ENCODE measurements at regions not wholly inside any gene's neighbourhood (a gene's known extent, or its start where the extent isn't known, plus 50 kb on each side); places are given as distances from the start of the nearest gene placed in this dataset.

GRCh38 chr3:71893702-71894479 lies 108.9 kb upstream of the PROK2 start:
- no peak overlapping the region for H3K4me3 ChIP-seq (ENCODE audit: low read depth, low read length)

- H3K4me3 ChIP-seq (ENCODE audit: low read depth, low read length), result no peak overlapping the region
Measured at GRCh38 chr3:71893122-71893521, 108.2 kb upstream of the PROK2 start.

GRCh38 chr3:71891483-71891882 lies 106.5 kb upstream of the PROK2 start:
- H3K4me3 ChIP-seq (ENCODE audit: low read depth, low read length), result no peak overlapping the region

GRCh38 chr3:71890356-71890931 lies 105.5 kb upstream of the PROK2 start:
- H3K4me3 ChIP-seq (ENCODE audit: low read depth, low read length), result no peak overlapping the region

GRCh38 chr3:71887256-71887655 lies 102.3 kb upstream of the PROK2 start:
- no peak overlapping the region for H3K4me3 ChIP-seq (ENCODE audit: low read depth, low read length)

- H3K4me3 ChIP-seq (ENCODE audit: low read depth, low read length), result no peak overlapping the region
Measured at GRCh38 chr3:71885006-71885405, 100.1 kb upstream of the PROK2 start.

- no peak overlapping the region for H3K4me3 ChIP-seq (ENCODE audit: low read depth, low read length)
Measured at GRCh38 chr3:71881732-71882131, 96.8 kb upstream of the PROK2 start.

- H3K4me3 ChIP-seq (ENCODE audit: low read depth, low read length), result no peak overlapping the region
Measured at GRCh38 chr3:71881041-71881440, 96.1 kb upstream of the PROK2 start.

GRCh38 chr3:71879089-71879488 lies 94.1 kb upstream of the PROK2 start:
- no peak overlapping the region for H3K4me3 ChIP-seq (ENCODE audit: low read depth, low read length)

GRCh38 chr3:71876135-71877105 lies 91.5 kb upstream of the PROK2 start:
- H3K4me3 ChIP-seq (ENCODE audit: low read depth, low read length), result no peak overlapping the region

- H3K4me3 ChIP-seq (ENCODE audit: low read depth, low read length), result no peak overlapping the region
Measured at GRCh38 chr3:71875461-71875947, 90.6 kb upstream of the PROK2 start.

- H3K4me3 ChIP-seq (ENCODE audit: low read depth, low read length), result no peak overlapping the region
Measured at GRCh38 chr3:71874618-71875017, 89.7 kb upstream of the PROK2 start.

GRCh38 chr3:71873093-71873611 lies 88.2 kb upstream of the PROK2 start:
- H3K4me3 ChIP-seq (ENCODE audit: low read depth, low read length), result no peak overlapping the region

- no peak overlapping the region for H3K4me3 ChIP-seq (ENCODE audit: low read depth, low read length)
Measured at GRCh38 chr3:71872256-71872655, 87.3 kb upstream of the PROK2 start.

GRCh38 chr3:71870966-71871512 lies 86.1 kb upstream of the PROK2 start:
- H3K4me3 ChIP-seq (ENCODE audit: low read depth, low read length), result no peak overlapping the region

GRCh38 chr3:71868876-71869275 lies 83.9 kb upstream of the PROK2 start:
- H3K4me3 ChIP-seq (ENCODE audit: low read depth, low read length), result no peak overlapping the region

GRCh38 chr3:71865727-71866126 lies 80.8 kb upstream of the PROK2 start:
- H3K4me3 ChIP-seq (ENCODE audit: low read depth, low read length), result no peak overlapping the region

- no peak overlapping the region for H3K4me3 ChIP-seq (ENCODE audit: low read depth, low read length)
Measured at GRCh38 chr3:71863563-71864190, 78.7 kb upstream of the PROK2 start.

GRCh38 chr3:71862371-71863140 lies 77.6 kb upstream of the PROK2 start:
- no peak overlapping the region for H3K4me3 ChIP-seq (ENCODE audit: low read depth, low read length)

GRCh38 chr3:71859123-71859519 lies 74.2 kb upstream of the PROK2 start:
- H3K4me3 ChIP-seq (ENCODE audit: low read depth, low read length), result no peak overlapping the region

All from iPS-11a (cell line).